ENCODE measurements at regions not wholly inside any gene's neighbourhood (a gene's known extent, or its start where the extent isn't known, plus 50 kb on each side); places are given as distances from the start of the nearest gene placed in this dataset.

GRCh38 chr2:134170294-134170693 lies 83.6 kb upstream of the MGAT5 start:
- TF ChIP-seq POLR2A (IDR thresholded peaks at IDR 0.05) = no peak
- TF ChIP-seq CTCF (IDR thresholded peaks at IDR 0.05) = no peak
